ENCODE measurements at regions not wholly inside any gene's neighbourhood (a gene's known extent, or its start where the extent isn't known, plus 50 kb on each side); places are given as distances from the start of the nearest gene placed in this dataset.

DNA sequence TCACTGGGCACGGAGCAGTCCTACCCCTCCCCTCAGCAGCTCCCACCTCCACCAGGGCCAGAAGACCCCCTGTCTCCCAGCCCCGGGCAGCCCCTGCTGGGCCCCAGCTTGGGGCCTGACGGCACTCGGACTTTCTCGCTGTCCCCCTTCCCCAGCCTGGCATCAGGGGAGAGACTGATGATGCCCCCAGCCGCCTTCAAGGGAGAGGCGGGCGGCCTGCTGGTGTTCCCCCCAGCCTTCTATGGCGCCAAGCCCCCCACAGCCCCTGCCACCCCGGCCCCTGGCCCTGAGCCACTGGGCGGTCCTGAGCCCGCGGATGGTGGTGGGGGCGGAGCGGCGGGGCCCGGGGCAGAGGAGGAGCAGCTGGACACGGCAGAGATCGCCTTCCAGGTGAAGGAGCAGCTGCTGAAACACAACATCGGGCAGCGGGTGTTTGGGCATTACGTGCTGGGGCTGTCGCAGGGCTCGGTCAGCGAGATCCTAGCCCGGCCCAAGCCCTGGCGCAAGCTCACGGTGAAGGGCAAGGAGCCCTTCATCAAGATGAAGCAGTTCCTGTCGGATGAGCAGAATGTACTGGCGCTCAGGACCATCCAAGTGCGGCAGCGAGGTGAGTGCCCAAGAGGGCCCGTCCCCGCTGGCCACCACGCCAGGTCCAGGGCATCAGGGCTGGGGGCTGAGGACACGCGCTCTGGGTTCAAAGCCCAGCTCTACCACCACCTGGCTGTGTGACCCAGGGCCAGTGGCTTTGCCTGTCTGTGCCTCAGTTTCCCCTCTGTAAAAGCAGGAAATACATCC is 58.6 kb downstream of the PHETA1 start:
- TF ChIP-seq, protein P1, sequence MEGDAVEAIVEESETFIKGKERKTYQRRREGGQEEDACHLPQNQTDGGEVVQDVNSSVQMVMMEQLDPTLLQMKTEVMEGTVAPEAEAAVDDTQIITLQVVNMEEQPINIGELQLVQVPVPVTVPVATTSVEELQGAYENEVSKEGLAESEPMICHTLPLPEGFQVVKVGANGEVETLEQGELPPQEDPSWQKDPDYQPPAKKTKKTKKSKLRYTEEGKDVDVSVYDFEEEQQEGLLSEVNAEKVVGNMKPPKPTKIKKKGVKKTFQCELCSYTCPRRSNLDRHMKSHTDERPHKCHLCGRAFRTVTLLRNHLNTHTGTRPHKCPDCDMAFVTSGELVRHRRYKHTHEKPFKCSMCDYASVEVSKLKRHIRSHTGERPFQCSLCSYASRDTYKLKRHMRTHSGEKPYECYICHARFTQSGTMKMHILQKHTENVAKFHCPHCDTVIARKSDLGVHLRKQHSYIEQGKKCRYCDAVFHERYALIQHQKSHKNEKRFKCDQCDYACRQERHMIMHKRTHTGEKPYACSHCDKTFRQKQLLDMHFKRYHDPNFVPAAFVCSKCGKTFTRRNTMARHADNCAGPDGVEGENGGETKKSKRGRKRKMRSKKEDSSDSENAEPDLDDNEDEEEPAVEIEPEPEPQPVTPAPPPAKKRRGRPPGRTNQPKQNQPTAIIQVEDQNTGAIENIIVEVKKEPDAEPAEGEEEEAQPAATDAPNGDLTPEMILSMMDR (IDR thresholded peaks at IDR 0.05): no peak
- H3K4me3 Mint-ChIP-seq: no peak overlapping the region
- H3K9me3 Mint-ChIP-seq: peaks cover 14% of the 10 kb centered on the region
- peaks cover 7% of the 10 kb centered on the region for H3K36me3 Mint-ChIP-seq (ENCODE audit: low read depth)
- no peak for DNase-seq
- H3K27me3 Mint-ChIP-seq (ENCODE audit: insufficient read depth): peaks cover 10% of the 10 kb centered on the region; the same call in 1 of the 2 replicates
- H3K4me1 Mint-ChIP-seq (ENCODE audit: low read depth): peaks cover 13% of the 10 kb centered on the region
- H3K27ac Mint-ChIP-seq: no peak overlapping the region

GRCh38 chr12:111309584-111309983 is 59.3 kb downstream of the PHETA1 start:
- peaks cover 12% of the 10 kb centered on the region for H3K36me3 Mint-ChIP-seq (ENCODE audit: low read depth)
- no peak for DNase-seq

DNA sequence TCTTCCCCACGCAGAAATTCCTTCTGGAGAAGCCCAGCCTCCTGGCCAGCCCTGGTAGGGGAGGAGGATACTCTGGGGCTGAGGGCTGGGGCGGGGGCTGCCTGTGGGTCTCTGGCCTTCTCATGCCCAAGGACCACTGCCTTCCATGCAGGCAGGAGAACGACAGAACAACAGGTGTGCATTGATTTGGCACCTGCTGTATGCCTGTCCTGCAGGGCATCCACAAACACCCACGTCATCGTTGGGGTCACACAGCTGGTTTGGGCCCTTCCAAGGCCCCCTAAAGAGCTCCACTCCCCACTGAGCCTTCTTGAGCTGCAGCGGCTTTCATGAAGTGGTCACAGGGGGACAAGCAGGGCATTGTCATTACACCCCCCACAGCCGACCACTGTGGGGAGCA is 60.4 kb downstream of the PHETA1 start:
- H3K4me3 Mint-ChIP-seq: no peak overlapping the region

More at GRCh38 chr12:111309584-111309983, 59.3 kb downstream of the PHETA1 start:
- TF ChIP-seq, protein P1 (IDR thresholded peaks at IDR 0.05): no peak
- Mint-ChIP-seq H3K4me1 (ENCODE audit: low read depth) (peaks cover 7% of the 10 kb centered on the region; the same call in 1 of the 2 replicates), H3K27me3 (ENCODE audit: insufficient read depth) (peaks cover 10% of the 10 kb centered on the region; the same call in 1 of the 2 replicates), H3K4me3 (no peak overlapping the region), H3K9me3 (peaks cover 21% of the 10 kb centered on the region), H3K27ac (no peak overlapping the region)

GRCh38 chr12:111304642-111305071 is 64.2 kb downstream of the PHETA1 start:
- no peaks in the 10 kb centered on the region for H3K27me3 Mint-ChIP-seq (ENCODE audit: insufficient read depth)
- no peak overlapping the region for H3K27ac Mint-ChIP-seq
- H3K4me1 Mint-ChIP-seq (ENCODE audit: low read depth): no peaks in the 10 kb centered on the region
- H3K4me3 Mint-ChIP-seq: no peak overlapping the region
- peaks cover 35% of the 10 kb centered on the region for H3K9me3 Mint-ChIP-seq
- H3K36me3 Mint-ChIP-seq (ENCODE audit: low read depth): peaks cover 12% of the 10 kb centered on the region
- DNase-seq: no peak
- TF ChIP-seq, protein P1 (IDR thresholded peaks at IDR 0.05): peak; percentile 96

More for the DNA sequence above, 60.4 kb downstream of the PHETA1 start:
- Mint-ChIP-seq H3K4me1 (ENCODE audit: low read depth) (peaks cover under 1% of the 10 kb centered on the region; the same call in 1 of the 2 replicates), H3K27ac (no peak overlapping the region), H3K9me3 (peaks cover 31% of the 10 kb centered on the region), H3K27me3 (ENCODE audit: insufficient read depth) (peaks cover 5% of the 10 kb centered on the region; the same call in 1 of the 2 replicates), H3K36me3 (ENCODE audit: low read depth) (peaks cover 12% of the 10 kb centered on the region)
- TF ChIP-seq, protein P1 (IDR thresholded peaks at IDR 0.05): no peak
- no peak for DNase-seq

GRCh38 chr12:111303531-111303930 is 65.4 kb downstream of the PHETA1 start:
- TF ChIP-seq, protein P1 (IDR thresholded peaks at IDR 0.05): no peak
- Mint-ChIP-seq H3K9me3 (peaks cover 35% of the 10 kb centered on the region), H3K27ac (no peak overlapping the region), H3K27me3 (ENCODE audit: insufficient read depth) (no peaks in the 10 kb centered on the region), H3K4me3 (no peak overlapping the region), H3K4me1 (ENCODE audit: low read depth) (no peaks in the 10 kb centered on the region), H3K36me3 (ENCODE audit: low read depth) (peaks cover 12% of the 10 kb centered on the region)
- DNase-seq: no peak
